ENCODE measurements at regions not wholly inside any gene's neighbourhood (a gene's known extent, or its start where the extent isn't known, plus 50 kb on each side); places are given as distances from the start of the nearest gene placed in this dataset.

GRCh38 chr11:10918698-10919097, 60.8 kb upstream of the ZBED5 start:
- Histone ChIP-seq H3K4me1 (no peaks in the 10 kb centered on the region), H3K4me3 (no peak overlapping the region), H3K36me3 (no peaks in the 10 kb centered on the region), H3K9me3 (no peaks in the 10 kb centered on the region), H3K27me3 (no peaks in the 10 kb centered on the region), H3K27ac (replicated peaks in 1 of 4) (no peak overlapping the region)
- intact Hi-C loops (cut with DNase I), result loop anchor here (10.0 kb wide), 1 partner anchor 544 kb away; no protein-coding TSS in a partner anchor
- no peak for DNase-seq (ENCODE audit: extremely low spot score)
- no peak for TF ChIP-seq POLR2AphosphoS5 (IDR thresholded peaks at IDR 0.05)
- TF ChIP-seq EP300 (IDR thresholded peaks at IDR 0.05), result no peak
- TF ChIP-seq POLR2A (IDR thresholded peaks at IDR 0.05; ENCODE audit: low read depth), result no peak
- TF ChIP-seq CTCF (IDR thresholded peaks at IDR 0.05), result no peak
- WGBS, result 75% methylated on average over 1 of the region's 1 CpG

GRCh38 chr11:10918275-10918674, 60.4 kb upstream of the ZBED5 start:
- 85% methylated on average over 1 of the region's 1 CpG for WGBS
- Histone ChIP-seq H3K9me3 (no peaks in the 10 kb centered on the region), H3K4me1 (peaks cover 0 to 1% (median 0%) of the 10 kb centered on the region in 4 donors), H3K4me3 (no peak overlapping the region), H3K27ac (replicated peaks in 1 of 4) (no peak overlapping the region), H3K36me3 (no peaks in the 10 kb centered on the region), H3K27me3 (no peaks in the 10 kb centered on the region)
- intact Hi-C loops (cut with DNase I), result loop anchor here (10.0 kb wide), 1 partner anchor 543 kb away; no protein-coding TSS in a partner anchor
- no peak for DNase-seq (ENCODE audit: extremely low spot score)
- TF ChIP-seq CTCF (IDR thresholded peaks at IDR 0.05) (no peak), POLR2AphosphoS5 (IDR thresholded peaks at IDR 0.05) (no peak), POLR2A (IDR thresholded peaks at IDR 0.05; ENCODE audit: low read depth) (no peak), EP300 (IDR thresholded peaks at IDR 0.05) (no peak)

GRCh38 chr11:10917802-10918201, 59.9 kb upstream of the ZBED5 start:
- no peak overlapping the region for H3K4me3 ChIP-seq
- no peak overlapping the region for H3K27ac ChIP-seq (replicated peaks in 1 of 4)
- 33% methylated on average over 1 of the region's 1 CpG for WGBS
- intact Hi-C loops (cut with DNase I), result loop anchor here (10.0 kb wide), 1 partner anchor 543 kb away; no protein-coding TSS in a partner anchor
- no peaks in the 10 kb centered on the region for H3K9me3 ChIP-seq
- no peak for DNase-seq (ENCODE audit: extremely low spot score)
- H3K27me3 ChIP-seq, result no peaks in the 10 kb centered on the region
- no peaks in the 10 kb centered on the region for H3K36me3 ChIP-seq
- H3K4me1 ChIP-seq, result peaks cover 0 to 6% (median 0%) of the 10 kb centered on the region in 4 donors
- no peak for TF ChIP-seq EP300 (IDR thresholded peaks at IDR 0.05)
- TF ChIP-seq POLR2AphosphoS5 (IDR thresholded peaks at IDR 0.05), result no peak
- no peak for TF ChIP-seq POLR2A (IDR thresholded peaks at IDR 0.05; ENCODE audit: low read depth)
- no peak for TF ChIP-seq CTCF (IDR thresholded peaks at IDR 0.05)

- intact Hi-C loops (cut with DNase I), result loop anchor here (10.0 kb wide), 1 partner anchor 542 kb away; no protein-coding TSS in a partner anchor
- no peaks in the 10 kb centered on the region for H3K27me3 ChIP-seq
- WGBS, result no CpG with 5 or more reads among the region's 1 CpG
- H3K27ac ChIP-seq (replicated peaks in 1 of 4), result no peak overlapping the region
- H3K4me3 ChIP-seq, result no peak overlapping the region
- H3K9me3 ChIP-seq, result no peaks in the 10 kb centered on the region
- H3K4me1 ChIP-seq, result peaks cover under 1 to 15% (median 9%) of the 10 kb centered on the region in 4 donors
- DNase-seq (ENCODE audit: extremely low spot score), result no peak
- H3K36me3 ChIP-seq, result no peaks in the 10 kb centered on the region
- TF ChIP-seq POLR2A (IDR thresholded peaks at IDR 0.05; ENCODE audit: low read depth) (no peak), POLR2AphosphoS5 (IDR thresholded peaks at IDR 0.05) (no peak), CTCF (IDR thresholded peaks at IDR 0.05) (no peak), EP300 (IDR thresholded peaks at IDR 0.05) (no peak)
These were observed 58.8 kb upstream of the ZBED5 start for GRCh38 chr11:10916665-10917064.

GRCh38 chr11:10914050-10914449, 56.2 kb upstream of the ZBED5 start:
- no peak for DNase-seq (ENCODE audit: extremely low spot score)
- Histone ChIP-seq H3K36me3 (no peaks in the 10 kb centered on the region), H3K27me3 (no peaks in the 10 kb centered on the region), H3K4me1 (peaks cover 5 to 20% (median 13%) of the 10 kb centered on the region in 4 donors), H3K27ac (replicated peaks in 1 of 4) (no peak overlapping the region), H3K9me3 (no peaks in the 10 kb centered on the region), H3K4me3 (no peak overlapping the region)
- 83% methylated on average over 2 of the region's 2 CpGs for WGBS
- TF ChIP-seq POLR2AphosphoS5 (IDR thresholded peaks at IDR 0.05), result no peak
- TF ChIP-seq CTCF (IDR thresholded peaks at IDR 0.05), result no peak
- no peak for TF ChIP-seq EP300 (IDR thresholded peaks at IDR 0.05)
- TF ChIP-seq POLR2A (IDR thresholded peaks at IDR 0.05; ENCODE audit: low read depth), result no peak
- intact Hi-C loops (cut with DNase I), result loop anchor here (5.0 to 10.0 kb wide), 2 partner anchors 122 to 539 kb away; no protein-coding TSS in a partner anchor

Measured in esophagus muscularis mucosa (tissue), 4 donors.